Fibroblast of skin of back (primary cell): ENCODE measurements at regions not wholly inside any gene's neighbourhood (a gene's known extent, or its start where the extent isn't known, plus 50 kb on each side); places are given as distances from the start of the nearest gene placed in this dataset.
A peak's percentile ranks its signal among the peaks of the same experiment; 100 is the strongest.
"Not testable (repeated sequence)": the region's sequence is repeated elsewhere in the genome, so short reads cannot be mapped to it uniquely, and the experiment has no call there.

Experiments used
- DNase-seq: peaks from one replicate; pipeline ENCODE4 v3.0.0-alpha.2; 2013

DNA sequence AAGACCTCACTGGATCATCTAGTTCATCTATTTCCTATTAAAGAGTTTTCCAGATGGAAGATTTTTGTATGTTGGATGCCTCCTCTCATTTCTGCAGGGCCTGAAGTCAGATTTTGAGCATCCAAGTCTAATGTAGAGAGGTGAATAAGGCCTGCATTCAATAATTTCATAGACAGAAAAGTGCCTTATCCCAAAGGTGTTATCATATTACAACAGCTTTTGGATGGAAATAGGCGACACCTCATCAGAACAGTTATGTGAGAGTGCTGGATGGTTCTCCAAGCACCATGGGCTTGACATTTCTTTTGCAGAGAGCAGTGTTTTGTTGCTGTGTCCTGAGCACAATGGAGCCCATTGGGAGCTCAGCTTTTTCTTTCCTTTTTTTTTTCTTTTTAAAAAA lies 162.4 kb upstream of the MEOX2 start:
- no peak for DNase-seq

DNA sequence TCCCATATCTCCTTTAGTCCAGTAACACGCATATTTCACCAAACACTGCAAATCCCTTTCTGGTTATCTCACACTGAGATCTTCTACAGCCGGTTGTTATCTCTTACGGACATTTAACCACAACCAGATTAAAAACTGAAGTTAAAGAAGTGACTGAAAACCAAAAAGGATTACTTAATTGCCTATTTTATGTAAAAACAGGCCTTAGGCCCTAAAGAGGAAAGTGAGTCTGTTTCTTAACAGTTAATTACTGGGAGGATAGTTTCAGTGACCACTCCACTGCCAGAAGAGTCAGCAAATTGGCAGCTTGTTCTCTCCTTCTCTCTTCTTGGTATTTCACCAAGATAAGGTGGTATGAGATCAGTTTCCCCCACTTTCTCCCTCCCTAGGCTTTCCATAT lies 161.9 kb upstream of the MEOX2 start:
- no peak for DNase-seq

DNA sequence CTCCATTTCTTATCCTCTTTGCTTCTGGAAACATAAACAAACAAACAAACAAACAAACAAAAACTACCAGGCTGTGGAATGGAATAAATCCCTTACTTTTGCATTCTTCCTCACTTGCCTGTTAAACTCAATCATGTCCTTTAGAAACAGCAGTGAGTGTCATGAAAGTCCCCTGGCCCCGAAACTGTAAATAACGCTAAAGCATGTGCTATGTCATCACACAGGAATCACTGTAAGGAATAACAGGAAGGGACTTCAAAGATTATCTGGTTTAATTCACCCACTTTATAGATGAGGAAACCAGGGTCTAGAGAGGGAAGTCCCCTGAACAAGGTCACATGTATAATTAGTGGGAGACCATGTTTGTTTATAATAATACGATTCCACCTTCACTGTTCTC lies 159.4 kb upstream of the MEOX2 start:
- no peak for DNase-seq

DNA sequence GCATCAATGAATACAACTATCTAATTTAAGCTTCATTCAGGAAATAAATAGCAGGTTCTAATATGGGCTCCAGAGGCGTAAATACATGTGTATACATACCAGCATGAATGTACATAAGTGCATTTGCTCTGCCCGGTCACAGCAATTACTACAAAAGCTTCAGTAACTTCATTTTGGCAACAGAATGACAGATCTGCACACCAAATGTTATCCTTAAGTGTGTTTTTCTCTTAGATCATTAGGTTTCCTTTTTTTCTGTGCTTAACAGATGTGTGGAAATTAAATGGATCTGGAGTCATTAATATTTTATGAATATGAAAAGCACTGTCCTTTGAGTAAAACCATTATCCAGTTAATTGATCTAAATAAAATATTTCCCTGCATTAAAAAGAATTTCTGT lies 159.0 kb upstream of the MEOX2 start:
- no peak for DNase-seq

DNA sequence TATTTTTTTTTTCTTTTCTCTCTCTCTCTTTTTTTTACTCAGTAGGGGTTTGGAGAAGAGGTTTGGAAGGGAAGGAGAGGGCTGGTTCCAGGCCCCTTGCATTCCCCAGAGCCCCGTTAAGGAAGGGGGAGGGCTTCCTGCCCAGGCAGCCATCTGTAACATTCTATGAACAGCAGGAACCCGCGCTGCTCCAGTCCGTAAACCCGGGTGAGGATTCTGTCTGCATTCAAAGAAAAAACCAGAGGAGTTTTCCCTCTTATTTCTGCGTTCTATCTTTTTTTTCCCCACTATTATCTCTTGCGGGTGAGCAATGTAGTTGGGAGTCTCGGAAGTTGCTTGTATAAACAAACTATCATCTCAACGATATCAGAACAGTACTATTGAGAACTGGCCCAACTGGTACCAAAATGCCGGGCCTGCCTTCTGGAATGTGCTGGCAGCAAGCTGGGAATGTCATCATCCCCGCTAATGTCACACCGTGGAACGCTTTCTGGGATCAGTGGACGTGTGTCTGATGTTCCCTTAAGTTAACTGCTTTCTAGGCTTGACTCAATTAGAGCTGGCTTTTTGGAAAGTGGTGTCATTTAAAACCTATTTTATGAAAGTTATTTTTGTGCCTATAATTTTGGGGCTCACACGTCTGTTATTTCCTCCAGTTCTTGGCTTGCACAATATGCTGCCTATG lies 153.1 kb upstream of the MEOX2 start:
- DNase-seq: peak; percentile 74

DNA sequence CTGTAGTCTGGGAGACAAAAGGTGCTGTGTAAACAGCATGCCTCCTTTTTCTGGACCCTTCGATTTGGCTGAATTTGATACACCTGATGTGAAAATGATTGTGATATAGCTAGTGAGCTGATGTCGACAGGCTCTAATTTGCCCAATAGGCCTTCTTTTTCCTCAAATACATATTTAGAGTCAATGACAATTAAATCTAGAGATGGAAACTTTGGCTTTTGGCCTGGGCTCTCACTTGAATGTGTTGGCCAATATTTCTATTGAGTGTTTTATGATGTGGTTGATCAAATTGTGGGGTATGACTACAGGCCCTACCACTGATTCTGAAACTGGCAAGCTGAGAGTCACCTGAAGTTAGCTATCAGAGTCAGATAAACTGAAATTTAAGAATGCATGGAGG lies 151.8 kb upstream of the MEOX2 start:
- DNase-seq: no peak

DNA sequence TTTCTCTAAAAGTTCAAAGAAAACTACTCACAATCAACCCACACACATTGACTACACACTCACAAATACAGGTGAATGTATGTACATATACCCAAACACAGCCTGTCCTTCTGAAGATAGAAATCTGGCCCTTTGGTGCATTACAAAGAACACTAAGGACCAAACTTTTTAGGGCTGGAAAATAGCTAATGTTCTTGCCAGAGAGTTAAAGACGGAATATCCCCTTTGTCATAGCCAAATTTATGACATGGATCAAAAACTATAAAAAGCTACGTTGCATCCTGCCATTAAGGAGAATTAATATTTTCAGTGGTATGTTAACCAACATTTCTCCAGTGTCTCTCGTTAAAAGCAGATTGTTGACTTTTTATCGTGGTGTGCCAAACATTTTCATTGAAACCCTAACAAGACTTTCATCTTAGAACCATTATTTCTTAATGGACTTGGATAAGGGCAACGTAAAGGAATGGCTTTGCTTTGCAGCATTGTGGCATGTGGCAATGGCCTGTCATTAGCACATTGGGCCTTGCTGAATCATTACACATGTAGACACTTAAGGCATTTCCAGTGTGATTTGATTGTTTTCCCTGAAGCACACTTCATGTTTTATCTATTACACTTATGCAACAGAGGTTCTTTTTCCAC lies 150.9 kb upstream of the MEOX2 start:
- DNase-seq: peak; percentile 40

DNA sequence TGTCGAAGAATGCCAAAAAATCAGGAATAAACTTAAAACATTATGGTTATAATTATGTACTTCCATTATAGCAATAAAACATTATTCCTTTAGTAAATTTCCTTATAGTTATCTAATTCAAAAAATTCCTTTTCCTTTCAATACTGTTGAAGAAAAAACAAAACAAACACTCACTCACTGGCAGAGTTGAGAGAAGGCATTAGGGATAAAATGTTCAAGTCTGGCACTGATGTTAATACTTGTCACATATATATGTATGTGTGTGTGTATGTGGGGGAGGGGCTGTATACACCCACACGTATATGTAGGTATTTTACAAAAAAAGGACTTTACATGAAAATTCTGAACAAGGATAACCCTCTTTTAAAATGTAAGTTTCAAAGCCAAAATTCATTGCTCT lies 150.2 kb upstream of the MEOX2 start:
- DNase-seq: no peak

DNA sequence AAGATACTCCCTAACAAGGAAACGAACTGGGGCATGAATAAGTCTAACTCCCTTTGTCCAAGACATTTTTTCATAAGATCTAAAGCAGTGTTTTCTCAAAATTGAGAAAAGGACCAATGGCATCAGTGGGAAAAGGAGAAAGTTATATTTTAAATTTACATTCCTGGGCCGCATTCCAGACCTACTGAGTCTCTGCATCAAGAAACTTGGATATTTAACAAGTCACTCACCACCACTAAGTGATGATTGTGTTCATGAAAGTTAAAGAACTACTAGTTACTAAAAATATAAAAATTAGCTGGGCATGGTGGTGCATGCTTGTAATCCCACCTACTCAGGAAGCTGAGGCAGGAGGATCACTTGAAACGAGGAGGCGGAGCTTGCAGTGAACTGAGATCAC lies 149.6 kb upstream of the MEOX2 start:
- DNase-seq: peak; percentile 91

DNA sequence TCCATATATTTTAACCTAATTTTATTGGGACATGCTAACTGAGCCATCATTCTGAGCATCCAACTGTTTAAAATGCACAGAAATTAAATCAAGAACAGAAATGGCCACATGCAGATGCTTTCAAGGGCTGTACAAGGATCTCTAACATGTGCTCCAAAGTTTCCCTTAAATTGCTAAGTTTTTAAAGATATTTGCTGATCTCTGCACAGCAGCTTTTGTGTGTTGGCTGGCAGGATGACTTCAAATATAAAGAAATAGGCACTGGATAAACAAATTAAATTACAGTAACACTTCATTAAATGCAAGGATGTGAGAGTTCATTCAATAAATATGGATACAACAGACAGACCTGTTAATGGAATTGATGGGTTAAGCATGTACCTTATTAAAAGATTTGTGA lies 148.0 kb upstream of the MEOX2 start:
- no peak for DNase-seq

DNA sequence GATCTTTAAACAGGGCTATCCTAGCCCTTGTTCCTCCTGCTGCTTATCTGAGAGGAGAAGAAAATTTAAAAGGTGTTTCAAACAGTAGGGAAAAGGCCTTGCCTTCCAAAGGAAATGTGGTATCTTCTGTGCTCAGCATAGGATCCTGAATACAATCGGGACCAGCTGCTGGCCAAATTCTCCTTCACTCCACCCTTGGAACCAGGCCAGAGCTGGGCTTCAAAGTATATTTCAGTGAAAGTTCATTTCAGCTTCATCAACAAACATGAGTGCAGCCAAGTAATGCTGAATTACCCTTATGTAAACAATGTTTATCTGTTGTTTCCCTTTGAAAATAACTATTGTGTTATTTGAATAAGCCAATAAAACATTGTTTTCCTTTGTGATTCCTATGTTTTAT lies 146.5 kb upstream of the MEOX2 start:
- DNase-seq: no peak

DNA sequence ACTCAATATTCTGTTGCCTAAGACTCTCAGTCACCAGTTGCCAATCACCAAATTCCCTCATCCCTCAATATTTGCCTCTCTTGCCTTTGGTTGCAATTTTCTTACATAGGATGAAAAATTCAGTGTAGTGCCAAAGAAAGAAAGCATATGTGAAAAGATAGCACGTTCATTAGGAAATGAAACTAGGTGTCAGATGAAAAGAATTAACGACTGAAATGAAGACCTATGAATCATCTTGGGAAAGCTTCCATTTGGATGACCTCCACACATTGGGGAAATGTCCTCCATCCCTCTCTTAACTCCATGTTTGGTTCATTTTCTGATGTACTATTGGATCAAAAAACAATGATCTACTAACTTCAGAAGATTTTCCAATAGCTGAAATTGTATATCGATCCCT lies 145.1 kb upstream of the MEOX2 start:
- no peak for DNase-seq

DNA sequence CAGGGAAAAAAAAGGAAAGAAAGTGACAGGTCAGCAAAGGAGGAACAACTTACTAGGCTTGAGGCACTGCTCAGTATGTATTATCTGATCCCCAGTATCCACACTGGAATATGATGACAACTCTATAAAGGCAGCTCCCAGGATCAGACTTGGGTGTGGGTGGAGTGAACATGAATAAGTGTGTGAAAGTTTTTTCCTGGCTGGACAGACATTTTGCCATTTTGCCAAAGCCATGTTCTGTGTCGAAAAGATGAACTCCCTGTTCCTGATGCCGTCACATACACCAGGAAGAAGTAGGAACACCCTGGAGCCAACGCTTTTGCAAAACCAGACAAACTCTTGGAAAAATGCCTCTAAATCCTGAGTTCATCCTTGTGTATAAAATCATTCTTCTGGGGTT lies 143.2 kb upstream of the MEOX2 start:
- no peak for DNase-seq

DNA sequence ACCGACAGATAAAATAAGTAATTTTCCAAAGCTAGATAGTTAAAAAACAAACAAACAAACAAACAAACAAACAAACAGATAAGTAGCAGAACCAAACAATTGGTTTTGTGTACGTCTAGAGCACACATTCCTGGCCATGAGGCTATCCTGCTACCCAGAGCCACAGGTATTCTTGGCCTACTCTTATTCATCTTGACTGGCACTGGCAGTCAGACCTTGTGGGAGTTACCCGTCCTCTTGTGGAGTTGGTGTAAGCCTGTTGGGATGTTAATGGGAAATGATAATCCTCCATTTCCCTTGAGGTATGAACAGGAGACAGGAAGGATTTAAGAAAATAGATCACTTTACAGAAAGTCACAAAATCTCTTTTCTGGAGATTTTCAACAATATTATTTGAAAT lies 142.4 kb upstream of the MEOX2 start:
- no peak for DNase-seq

DNA sequence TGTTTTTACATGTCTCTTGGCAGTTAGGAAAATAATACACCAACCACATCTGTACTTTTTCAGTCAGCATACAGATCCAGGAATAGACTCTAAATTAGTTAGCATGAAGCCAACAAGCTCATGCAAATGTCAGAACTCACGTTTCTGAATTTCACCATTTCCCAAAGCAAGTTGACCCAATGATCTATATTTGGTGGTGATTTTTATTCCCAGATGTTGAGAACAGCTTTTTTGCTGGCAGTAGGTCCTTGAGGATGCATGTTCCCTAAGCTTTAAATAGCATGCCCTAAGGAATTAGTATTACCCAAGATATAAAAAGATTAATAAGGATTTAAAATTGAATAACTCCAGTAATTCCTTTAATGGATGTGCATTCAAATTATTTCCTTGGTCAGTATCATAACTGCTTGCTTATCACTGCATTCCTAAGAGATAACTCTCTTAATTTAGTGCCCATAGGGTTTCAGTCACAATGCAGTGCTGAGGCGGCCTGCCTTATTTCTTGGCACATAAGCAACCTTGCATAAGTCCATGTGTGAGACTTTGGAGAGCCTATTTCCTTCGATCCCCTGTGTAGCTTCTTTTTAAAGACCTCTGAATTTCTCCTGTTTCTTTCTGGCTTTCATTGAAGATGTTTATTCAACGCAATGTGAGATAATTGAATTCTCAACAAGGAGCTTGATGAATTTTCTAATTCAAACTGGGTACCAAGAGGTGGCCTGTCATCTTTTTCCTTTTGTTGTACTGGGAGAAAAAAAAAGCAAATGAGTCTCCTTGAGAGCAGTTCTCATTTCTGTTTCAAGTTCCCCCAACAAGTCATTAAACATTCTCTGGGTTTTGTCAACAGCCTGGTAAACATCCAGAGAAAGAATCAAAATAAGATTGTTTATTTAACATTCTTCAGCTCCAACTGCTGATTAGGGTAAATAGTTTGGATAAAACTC lies 135.3 kb upstream of the MEOX2 start:
- no peak for DNase-seq

DNA sequence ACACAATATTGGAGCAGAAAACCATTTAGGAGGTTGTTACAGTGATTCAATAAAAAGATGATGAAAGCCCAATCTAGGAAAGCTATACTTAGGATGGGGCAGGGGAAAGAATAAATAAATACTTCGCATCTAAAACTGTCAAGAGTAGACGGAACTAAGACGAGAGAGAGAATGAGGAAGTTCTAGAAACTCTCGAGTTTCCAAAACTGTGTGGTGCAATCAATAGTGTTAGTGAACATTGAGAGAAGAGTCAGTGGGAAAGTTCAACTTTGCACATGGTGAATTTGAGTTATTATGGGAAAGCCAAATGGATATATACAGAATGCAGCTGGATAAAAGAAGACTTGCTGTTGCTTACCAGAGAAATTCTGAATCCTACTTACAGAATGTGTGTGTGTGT lies 133.8 kb upstream of the MEOX2 start:
- no peak for DNase-seq

DNA sequence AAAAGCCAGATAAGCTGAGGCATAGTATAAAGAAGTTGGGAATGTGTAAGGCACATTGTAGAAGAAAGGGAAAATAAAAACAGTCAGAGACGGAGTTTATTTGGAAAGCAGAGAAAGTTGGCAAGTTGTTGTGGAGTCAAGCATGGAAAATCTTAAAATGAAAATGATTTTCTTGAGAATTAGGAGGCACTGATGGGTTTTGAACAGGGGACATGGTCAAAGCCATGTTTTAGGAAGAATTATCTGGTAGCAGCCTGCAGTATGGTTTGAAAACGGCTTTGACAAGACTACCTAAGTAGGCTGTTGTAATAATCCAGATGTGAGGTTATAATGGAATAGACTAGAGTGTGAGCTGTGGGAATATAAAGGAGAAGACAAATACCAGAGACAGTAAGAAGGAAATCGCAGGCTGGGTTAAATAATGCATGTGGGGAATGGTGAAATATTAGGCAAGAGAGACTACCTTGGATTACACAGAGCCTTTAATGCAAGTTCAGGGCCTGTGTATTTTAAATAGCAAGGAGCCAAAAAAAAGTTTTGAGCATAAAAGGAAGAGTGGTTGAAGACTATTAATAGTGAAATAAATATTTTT lies 130.4 kb upstream of the MEOX2 start:
- no peak for DNase-seq

DNA sequence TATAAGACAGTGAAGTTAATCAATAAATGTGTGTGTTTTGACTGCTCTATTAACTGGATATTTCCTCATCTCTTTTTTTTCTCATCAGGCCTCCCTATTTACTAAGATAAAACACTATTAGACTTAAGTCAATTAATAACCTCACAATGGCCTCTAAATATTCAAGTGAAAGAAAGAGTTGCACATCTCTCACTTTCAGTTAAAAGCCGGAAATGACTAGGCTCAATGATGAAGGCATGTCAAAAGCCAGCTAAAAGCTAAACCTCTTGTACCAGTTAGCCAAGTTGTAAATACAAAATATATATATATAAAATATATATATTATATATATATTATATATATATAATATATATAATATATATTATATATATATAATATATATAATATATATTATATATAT lies 127.0 kb upstream of the MEOX2 start:
- no peak for DNase-seq

DNA sequence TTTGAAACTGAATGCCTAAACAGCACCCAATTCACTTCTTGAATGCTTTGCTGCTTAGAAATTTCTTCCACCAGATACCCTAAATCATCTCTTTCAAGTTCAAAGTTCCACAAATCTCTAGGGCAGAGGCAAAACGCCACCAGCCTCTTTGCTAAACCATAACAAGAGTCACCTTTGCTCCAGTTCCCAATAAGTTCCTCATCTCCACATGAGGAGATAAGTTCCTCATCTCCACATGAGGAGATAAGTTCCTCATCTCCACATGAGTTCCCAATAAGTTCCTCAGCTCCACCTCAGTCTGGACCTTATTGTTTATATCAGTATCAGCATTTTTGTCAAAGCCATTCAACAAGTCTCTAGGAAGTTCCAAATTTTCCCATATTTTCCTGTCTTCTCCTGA lies 123.9 kb upstream of the MEOX2 start:
- DNase-seq: not testable (repeated sequence)

DNA sequence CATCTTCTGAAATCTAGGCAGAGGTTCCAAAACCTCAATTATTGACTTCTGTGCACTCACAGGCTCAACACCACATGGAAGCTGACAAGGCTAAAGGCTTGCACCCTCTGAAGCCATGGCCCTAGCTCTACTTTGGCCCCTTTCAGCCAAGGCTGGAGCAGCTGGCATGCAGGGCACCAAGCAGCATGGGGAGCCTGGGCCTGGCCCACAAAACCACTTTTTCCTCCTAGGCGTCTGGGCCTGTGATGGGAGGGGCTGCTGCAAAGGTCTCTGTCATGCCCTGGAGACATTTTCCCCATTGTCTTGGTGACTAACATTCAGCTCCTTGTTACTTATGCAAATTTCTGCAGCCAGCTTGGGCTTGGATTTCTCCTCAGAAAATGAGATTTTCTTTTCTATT lies 123.5 kb upstream of the MEOX2 start:
- DNase-seq: not testable (repeated sequence)

DNA sequence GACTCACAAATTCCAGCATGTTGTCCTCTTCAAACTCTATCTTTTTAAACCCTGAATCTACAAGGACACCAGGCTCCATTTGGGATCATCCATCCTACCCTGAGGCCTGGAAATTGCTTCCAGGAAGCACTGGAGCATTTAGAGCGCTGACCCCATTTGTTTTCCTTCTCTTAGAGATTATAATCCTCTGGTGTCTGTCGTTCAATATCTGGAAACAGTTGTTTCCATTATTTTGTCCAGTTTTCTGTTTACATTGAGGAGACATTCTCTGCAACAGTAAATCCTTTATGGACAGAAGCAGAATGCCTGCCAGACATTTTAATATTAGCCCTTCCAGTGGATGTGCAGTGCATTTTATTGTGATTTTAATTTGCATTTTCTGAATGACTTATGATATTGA lies 119.4 kb upstream of the MEOX2 start:
- DNase-seq: no peak

DNA sequence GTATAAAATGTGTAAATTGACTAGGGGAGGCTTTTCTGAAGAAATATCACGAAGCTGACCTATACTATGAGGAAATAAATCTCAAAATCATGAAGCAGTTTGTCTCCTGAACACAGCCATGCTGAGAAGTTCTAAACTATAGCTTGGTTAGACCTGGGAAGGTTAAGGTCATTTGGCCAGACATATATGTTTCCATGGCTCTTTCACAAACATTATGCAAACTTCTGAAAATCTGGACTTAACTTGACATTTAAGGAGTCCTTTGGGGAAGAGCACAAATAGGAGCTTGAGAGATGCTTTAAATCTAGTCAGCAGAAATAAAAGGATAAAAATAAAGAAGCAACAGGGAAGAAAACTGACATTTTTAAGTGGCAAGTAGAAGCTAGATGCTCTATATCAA lies 115.9 kb upstream of the MEOX2 start:
- no peak for DNase-seq

DNA sequence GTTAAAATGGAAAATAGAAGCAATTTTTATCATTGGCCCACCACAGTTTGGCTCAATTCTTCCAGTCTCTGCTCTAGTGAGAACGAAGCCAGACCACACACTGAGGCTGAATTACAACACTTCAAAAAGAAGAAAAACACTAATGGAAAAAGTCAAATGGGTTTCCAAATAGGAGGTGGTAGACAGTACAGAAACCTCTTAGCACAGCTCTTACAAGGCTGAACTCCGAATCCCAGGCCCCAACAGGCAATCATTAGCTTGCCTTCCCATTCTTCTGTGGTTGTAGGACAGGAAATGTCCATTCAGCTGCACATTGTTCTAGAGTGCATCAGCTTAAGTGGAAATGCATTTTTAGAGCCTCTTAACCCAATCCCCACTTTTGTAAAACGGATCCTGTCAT lies 115.1 kb upstream of the MEOX2 start:
- DNase-seq: peak; percentile 85
